Bronchial epithelial cell (primary cell): ENCODE measurements at regions not wholly inside any gene's neighbourhood (a gene's known extent, or its start where the extent isn't known, plus 50 kb on each side); places are given as distances from the start of the nearest gene placed in this dataset.

Experiments
- DNase-seq: peaks from one replicate; pipeline ENCODE4 v3.0.0-alpha.2; 2010; ENCODE audit warnings: low read depth
- FAIRE-seq: peaks from 2 replicates; lab custom pipeline; 2011; peaks lifted over from hg19 to GRCh38; lab: Jason Lieb, UNC
- H3K27me3 ChIP-seq: 2 replicates; pipeline ENCODE4 v1.5.1; 2011; ENCODE audit warnings: low read length; ENCODE audit not compliant: control insufficient read depth, insufficient read depth
- H3K36me3 ChIP-seq: 2 replicates; pipeline ENCODE4 v1.5.1; 2011; ENCODE audit warnings: low read length; ENCODE audit not compliant: control insufficient read depth, insufficient read depth
- H3K4me3 ChIP-seq: 2 replicates; pipeline ENCODE4 v1.5.1; 2011; ENCODE audit warnings: mild to moderate bottlenecking, low read depth, low read length, control low read depth
- CTCF ChIP-seq: IDR thresholded peaks from 2 replicates; pipeline ENCODE4 v1.5.1; 2011; ENCODE audit warnings: mild to moderate bottlenecking, moderate library complexity, low read length, control low read depth, inconsistent platforms; ENCODE audit not compliant: insufficient read depth, severe bottlenecking

- FAIRE-seq (no peak), DNase-seq (no peak)
- Histone ChIP-seq H3K4me3 (no peak overlapping the region), H3K36me3 (no peaks in the 10 kb centered on the region), H3K27me3 (no peaks in the 10 kb centered on the region)
- no peak for TF ChIP-seq CTCF
These were observed 1381.5 kb upstream of the AGA start for GRCh38 chr4:178823673-178824295.

- no peak overlapping the region for H3K4me3 ChIP-seq
- H3K27me3 ChIP-seq, result no peaks in the 10 kb centered on the region
- no peak for FAIRE-seq
- no peak for DNase-seq
- no peaks in the 10 kb centered on the region for H3K36me3 ChIP-seq
- TF ChIP-seq CTCF, result no peak
These were observed 1394.6 kb upstream of the AGA start for GRCh38 chr4:178836865-178837264.

GRCh38 chr4:178838776-178839175 is 1396.5 kb upstream of the AGA start:
- no peaks in the 10 kb centered on the region for H3K36me3 ChIP-seq
- H3K27me3 ChIP-seq, result no peaks in the 10 kb centered on the region
- FAIRE-seq, result no peak
- DNase-seq, result no peak
- H3K4me3 ChIP-seq, result no peak overlapping the region
- TF ChIP-seq CTCF, result no peak

GRCh38 chr4:178856139-178856800 is 1414.0 kb upstream of the AGA start:
- no peak for TF ChIP-seq CTCF
- Histone ChIP-seq H3K4me3 (no peak overlapping the region), H3K27me3 (no peaks in the 10 kb centered on the region), H3K36me3 (no peaks in the 10 kb centered on the region)
- FAIRE-seq (no peak), DNase-seq (no peak)

GRCh38 chr4:178871476-178871875 is 1429.2 kb upstream of the AGA start:
- H3K36me3 ChIP-seq, result no peaks in the 10 kb centered on the region
- no peak for TF ChIP-seq CTCF
- DNase-seq (no peak), FAIRE-seq (no peak)
- no peaks in the 10 kb centered on the region for H3K27me3 ChIP-seq
- no peak overlapping the region for H3K4me3 ChIP-seq
